Mammary epithelial cell (primary cell): ENCODE measurements at regions not wholly inside any gene's neighbourhood (a gene's known extent, or its start where the extent isn't known, plus 50 kb on each side); places are given as distances from the start of the nearest gene placed in this dataset.

Experiments
- EZH2 ChIP-seq: IDR thresholded peaks from 2 replicates; pipeline ENCODE4 v1.6.1; 2012; ENCODE audit warnings: low read length, inconsistent platforms, borderline replicate concordance
- TF ChIP-seq, protein P1 (sequence below), 2 donors: IDR thresholded peaks in 1 of 2; conservative IDR thresholded peaks in 1 of 2; 2 replicates each; pipeline ENCODE4 v1.5.1; 2011 to 2012; ENCODE audit warnings: inconsistent platforms in 2 of 2, low read length in 2 of 2, mild to moderate bottlenecking in 2 of 2, control low read depth in 1 of 2, low read depth in 1 of 2; ENCODE audit not compliant: insufficient read depth in 1 of 2; ENCODE audit errors: extremely low read depth in 1 of 2

DNA sequence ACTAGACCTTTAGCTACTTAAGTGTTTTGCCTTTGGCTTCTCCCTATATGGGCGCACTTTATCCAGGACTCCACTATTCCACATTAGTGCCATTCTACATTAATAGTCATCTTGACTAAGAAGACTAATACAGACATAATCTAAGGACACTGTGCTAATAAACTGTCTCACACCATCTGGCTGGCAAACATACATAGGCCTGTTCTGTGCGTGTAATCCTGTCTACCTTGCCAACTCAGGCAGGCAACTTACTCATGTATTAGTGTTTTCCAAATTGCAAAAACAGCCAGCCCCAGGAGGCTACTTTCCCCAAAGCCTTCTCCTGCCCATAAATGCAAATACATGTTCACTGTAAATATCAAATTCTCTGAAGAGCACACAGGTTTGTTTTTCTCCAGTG, 587.3 kb downstream of the TMA16 start:
- TF ChIP-seq, protein P1, sequence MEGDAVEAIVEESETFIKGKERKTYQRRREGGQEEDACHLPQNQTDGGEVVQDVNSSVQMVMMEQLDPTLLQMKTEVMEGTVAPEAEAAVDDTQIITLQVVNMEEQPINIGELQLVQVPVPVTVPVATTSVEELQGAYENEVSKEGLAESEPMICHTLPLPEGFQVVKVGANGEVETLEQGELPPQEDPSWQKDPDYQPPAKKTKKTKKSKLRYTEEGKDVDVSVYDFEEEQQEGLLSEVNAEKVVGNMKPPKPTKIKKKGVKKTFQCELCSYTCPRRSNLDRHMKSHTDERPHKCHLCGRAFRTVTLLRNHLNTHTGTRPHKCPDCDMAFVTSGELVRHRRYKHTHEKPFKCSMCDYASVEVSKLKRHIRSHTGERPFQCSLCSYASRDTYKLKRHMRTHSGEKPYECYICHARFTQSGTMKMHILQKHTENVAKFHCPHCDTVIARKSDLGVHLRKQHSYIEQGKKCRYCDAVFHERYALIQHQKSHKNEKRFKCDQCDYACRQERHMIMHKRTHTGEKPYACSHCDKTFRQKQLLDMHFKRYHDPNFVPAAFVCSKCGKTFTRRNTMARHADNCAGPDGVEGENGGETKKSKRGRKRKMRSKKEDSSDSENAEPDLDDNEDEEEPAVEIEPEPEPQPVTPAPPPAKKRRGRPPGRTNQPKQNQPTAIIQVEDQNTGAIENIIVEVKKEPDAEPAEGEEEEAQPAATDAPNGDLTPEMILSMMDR (conservative IDR thresholded peaks at IDR 0.05 in 1 of 2, IDR thresholded peaks at IDR 0.05 in 1 of 2; ENCODE audit: extremely low read depth in 1 of 2, insufficient read depth in 1 of 2, low read depth in 1 of 2, low read length in 2 of 2), result no peak
- TF ChIP-seq EZH2, result no peak
